K562 (cell line): ENCODE measurements at regions not wholly inside any gene's neighbourhood (a gene's known extent, or its start where the extent isn't known, plus 50 kb on each side); places are given as distances from the start of the nearest gene placed in this dataset.
A peak's percentile ranks its signal among the peaks of the same experiment; 100 is the strongest.

Source experiments
- ATAC-seq: fragments of 200-7000 bp; cut with Tn5 transposase; 3 replicates; pipeline ENCODE4 v1.9.1; 2020; ENCODE audit warnings: moderate library complexity
- BruUV-seq: library from RNA; stranded (reverse); fragments of 400-500 nt; replicated peaks from 2 replicates; lab custom pipeline; 2021; lab: Mats Ljungman, UMichigan
- CTCF ChIA-PET: fragments of 300-600 bp; formaldehyde crosslinking; extraction: SDS; loops from one replicate; lab custom pipeline; 2021; ENCODE audit warnings: low intra/inter-chr PET ratio; lab: Yijun Ruan, JAX
- POLR2A ChIA-PET: fragments of 300-600, 350-650 bp; sonication (Branson Sonifier 250); formaldehyde crosslinking; extraction: SDS; loops from one replicate; lab custom pipeline; 2021; ENCODE audit warnings: antibody characterized with exemption, inconsistent platforms; lab: Yijun Ruan, JAX
- DNase-seq, 4 experiments: peaks; one replicate each; pipeline versions ENCODE4 v3.0.0 to v3.0.0-alpha.2; 2011 to 2018; ENCODE audit warnings: low spot score in 3 of 4, mixed read lengths in 3 of 4; ENCODE audit errors: extremely low read depth in 1 of 4
- FAIRE-seq: peaks from 2 replicates; lab custom pipeline; 2011; peaks lifted over from hg19 to GRCh38; lab: Jason Lieb, UNC
- H2AFZ ChIP-seq: 2 replicates; pipeline ENCODE4 v1.6.0; 2011; ENCODE audit warnings: low read depth, low read length, control low read depth, inconsistent platforms
- H3K27ac ChIP-seq: fragments of 200-600 bp; 3 replicates; pipeline ENCODE4 v1.8.0; 2011; ENCODE audit warnings: low read depth, mild to moderate bottlenecking, control low read depth, inconsistent platforms, low read length, moderate library complexity, mixed read lengths; ENCODE audit errors: extremely low read depth
- H3K27me3 ChIP-seq, 2 experiments: fragments of 300-600 bp in 1 of 2; 2 replicates in 1 of 2; 3 replicates in 1 of 2; pipeline versions ENCODE4 v1.6.0 to v1.8.0; 2011; ENCODE audit warnings: inconsistent platforms in 2 of 2, low read length in 2 of 2, mild to moderate bottlenecking in 1 of 2, mixed read lengths in 1 of 2, moderate library complexity in 1 of 2; ENCODE audit not compliant: control insufficient read depth in 2 of 2, insufficient read depth in 2 of 2
- H3K36me3 ChIP-seq: fragments of 300-600 bp; 3 replicates; pipeline ENCODE4 v1.8.0; 2011; ENCODE audit warnings: mild to moderate bottlenecking, low read length, inconsistent platforms; ENCODE audit not compliant: control insufficient read depth, insufficient read depth
- H3K4me1 ChIP-seq, 2 experiments: fragments of 200-600 bp in 1 of 2; replicated peaks in 1 of 2; 2 replicates in 1 of 2; 3 replicates in 1 of 2; pipeline versions ENCODE4 v1.5.1 to v1.8.0; 2011; ENCODE audit warnings: inconsistent platforms in 2 of 2, low read length in 2 of 2, mild to moderate bottlenecking in 1 of 2, mixed read lengths in 1 of 2, moderate library complexity in 1 of 2; ENCODE audit not compliant: control insufficient read depth in 2 of 2, insufficient read depth in 2 of 2
- H3K4me2 ChIP-seq: 2 replicates; pipeline ENCODE4 v1.6.1; 2011; ENCODE audit warnings: low read length, control low read depth, inconsistent platforms, mixed read lengths; ENCODE audit not compliant: insufficient read depth
- H3K4me3 ChIP-seq: fragments of 200-600 bp; sonication (generic), shearing (Covaris generic); 2 replicates; pipeline ENCODE4 v1.5.1; 2016; ENCODE audit warnings: control low read depth, inconsistent platforms
- H3K79me2 ChIP-seq: fragments of 200-600 bp; 3 replicates; pipeline ENCODE4 v1.8.0; 2011; ENCODE audit warnings: low read length, inconsistent platforms; ENCODE audit not compliant: control insufficient read depth, insufficient read depth
- H3K9ac ChIP-seq, 2 experiments: 2 replicates each; pipeline versions ENCODE4 v1.6.0 to v1.6.1; 2011; ENCODE audit warnings: low read depth in 2 of 2, low read length in 2 of 2, control low read depth in 1 of 2, inconsistent platforms in 1 of 2, mild to moderate bottlenecking in 1 of 2, mixed read lengths in 1 of 2; ENCODE audit not compliant: insufficient read depth in 1 of 2
- H3K9me1 ChIP-seq: one replicate; pipeline ENCODE4 v1.6.0; 2011; ENCODE audit warnings: inconsistent platforms, mild to moderate bottlenecking, low read length, moderate library complexity; ENCODE audit not compliant: control insufficient read depth, insufficient read depth
- H3K9me3 ChIP-seq: replicated peaks from 2 replicates; pipeline ENCODE4 v1.5.1; 2011; ENCODE audit warnings: low read depth, low read length, inconsistent platforms; ENCODE audit not compliant: control insufficient read depth, insufficient read depth
- H4K20me1 ChIP-seq: replicated peaks from 2 replicates; pipeline ENCODE4 v1.6.1; 2011; ENCODE audit warnings: low read length, inconsistent platforms, mixed read lengths; ENCODE audit not compliant: control insufficient read depth, insufficient read depth
- BDP1 ChIP-seq: IDR thresholded peaks from 3 replicates; pipeline ENCODE4 v1.6.1; 2011; ENCODE audit not compliant: insufficient read length, insufficient read depth
- CBFA2T2 ChIP-seq: fragments of 450-650 bp; conservative IDR thresholded peaks from 2 replicates; pipeline ENCODE4 v1.6.1; 2017; ENCODE audit warnings: mild to moderate bottlenecking
- CEBPG ChIP-seq, 3 experiments: fragments of 200-800 bp in 1 of 3; sonication (Bioruptor generic) in 1 of 3; sonication (generic) in 1 of 3; formaldehyde crosslinking in 1 of 3; IDR thresholded peaks in 2 of 3; conservative IDR thresholded peaks in 1 of 3; 2 replicates each; pipeline versions ENCODE4 v1.6.1 to v1.8.0; 2016 to 2022; ENCODE audit warnings: missing compliant biosample characterization in 2 of 3, missing genetic modification characterization in 2 of 3, mild to moderate bottlenecking in 1 of 3, missing genetic modification reagents in 1 of 3
- HOXB6 ChIP-seq: fragments of 250-450 bp; sonication (Bioruptor Pico); IDR thresholded peaks from 2 replicates; pipeline ENCODE4 v1.5.1; 2022; ENCODE audit warnings: mild to moderate bottlenecking, borderline replicate concordance
- KDM5B ChIP-seq: fragments of 200-600 bp; sonication (generic); IDR thresholded peaks from 2 replicates; pipeline ENCODE4 v1.6.1; 2012; ENCODE audit warnings: low read depth, mild to moderate bottlenecking, moderate library complexity, low read length, control low read depth, inconsistent platforms; ENCODE audit not compliant: insufficient replicate concordance
- POLR2A ChIP-seq: fragments of 450-650 bp; conservative IDR thresholded peaks from 2 replicates; pipeline ENCODE4 v1.6.1; 2016
- RFX7 ChIP-seq: fragments of 250-450 bp; sonication (Bioruptor Pico); IDR thresholded peaks from 2 replicates; pipeline ENCODE4 v1.5.1; 2021; ENCODE audit warnings: mild to moderate bottlenecking
- ZNF785 ChIP-seq: fragments of 250-450 bp; sonication (Bioruptor Pico); IDR thresholded peaks from 2 replicates; pipeline ENCODE4 v1.4.0; 2020; ENCODE audit warnings: mild to moderate bottlenecking
- WGBS: fragments of 100-300 bp; shearing (Covaris generic); methylation state at CpG from one replicate; pipeline ENCODE4 v1.1.6; 2016; ENCODE audit warnings: low coverage, mixed read lengths; ENCODE audit not compliant: insufficient coverage; ENCODE audit errors: missing lambda C conversion rate; 5-methylcytosine and 5-hydroxymethylcytosine counted together
- in situ Hi-C: fragments of 300-500 bp; cut with MboI; formaldehyde crosslinking; loops from 4 replicates; pipeline ENCODE4 v1.15.0; 2018; ENCODE audit warnings: inconsistent platforms, mixed read lengths
- intact Hi-C: fragments of 100-400 bp; cut with micrococcal nuclease; formaldehyde crosslinking; loops from 2 replicates; pipeline ENCODE4 v1.14.2; 2022
- TF ChIP-seq, protein P1 (sequence below), 2 experiments: fragments of 450-650 bp; conservative IDR thresholded peaks; 2 replicates each; pipeline ENCODE4 v1.6.1; 2017; ENCODE audit warnings: mild to moderate bottlenecking in 2 of 2, moderate library complexity in 2 of 2
- TF ChIP-seq, protein P2 (sequence below), 2 experiments: fragments of 200-800 bp in 1 of 2; sonication (Bioruptor generic) in 1 of 2; sonication (generic) in 1 of 2; formaldehyde crosslinking in 1 of 2; IDR thresholded peaks in 1 of 2; conservative IDR thresholded peaks in 1 of 2; 2 replicates each; pipeline versions ENCODE4 v1.5.0 to v1.6.1; 2016 to 2020; ENCODE audit warnings: missing compliant biosample characterization in 1 of 2, missing genetic modification characterization in 1 of 2, missing genetic modification reagents in 1 of 2

- Histone ChIP-seq H3K4me1 (peaks cover 8 to 28% of the 10 kb centered on the region in 2 experiments; a peak in 4 of 5 replicates), H3K27ac (peak overlapping the region; percentile 99), H3K4me2 (peak overlapping the region; percentile 81), H3K36me3 (no peaks in the 10 kb centered on the region; the same call in 2 of the 3 replicates), H3K9me3 (no peaks in the 10 kb centered on the region), H3K4me3 (peak overlapping the region; percentile 26), H4K20me1 (no peaks in the 10 kb centered on the region), H3K9ac (peak overlapping the region; percentile 56 to 67), H2AFZ (peak overlapping the region; percentile 100), H3K79me2 (no peaks in the 10 kb centered on the region), H3K9me1 (no peaks in the 10 kb centered on the region), H3K27me3 (no peaks in the 10 kb centered on the region)
- WGBS = 14% methylated on average over 20 of the region's 20 CpGs
- FAIRE-seq (peak; percentile 98), DNase-seq (peak; percentile 54 to 91 (median 67)), ATAC-seq (peak; percentile 94)
- in situ Hi-C loops (no loop called here), intact Hi-C loops (loop anchor here (10.0 kb wide), 1 partner anchor 120 kb away; no protein-coding TSS in a partner anchor)
- CTCF ChIA-PET = no interaction called here
- no TSS peak for BruUV-seq
- POLR2A ChIA-PET = interaction anchor here (1.0 to 1.4 kb wide), 3 partner anchors 15 to 59 kb away, joined by 3 read pairs; no protein-coding TSS in a partner anchor
- TF ChIP-seq HOXB6 = no peak
- no peak for TF ChIP-seq CEBPG (CRISPR knock-in tag; IDR thresholded peaks at IDR 0.05)
- TF ChIP-seq CEBPG (tag; conservative IDR thresholded peaks at IDR 0.05 in 1 of 2, IDR thresholded peaks at IDR 0.05 in 1 of 2) = no peak
- 0 out of 2 replicates have a peak, but pooled peaks have one; percentile 47 for TF ChIP-seq POLR2A
- TF ChIP-seq CBFA2T2 = peak; percentile 94
- TF ChIP-seq, protein P1, sequence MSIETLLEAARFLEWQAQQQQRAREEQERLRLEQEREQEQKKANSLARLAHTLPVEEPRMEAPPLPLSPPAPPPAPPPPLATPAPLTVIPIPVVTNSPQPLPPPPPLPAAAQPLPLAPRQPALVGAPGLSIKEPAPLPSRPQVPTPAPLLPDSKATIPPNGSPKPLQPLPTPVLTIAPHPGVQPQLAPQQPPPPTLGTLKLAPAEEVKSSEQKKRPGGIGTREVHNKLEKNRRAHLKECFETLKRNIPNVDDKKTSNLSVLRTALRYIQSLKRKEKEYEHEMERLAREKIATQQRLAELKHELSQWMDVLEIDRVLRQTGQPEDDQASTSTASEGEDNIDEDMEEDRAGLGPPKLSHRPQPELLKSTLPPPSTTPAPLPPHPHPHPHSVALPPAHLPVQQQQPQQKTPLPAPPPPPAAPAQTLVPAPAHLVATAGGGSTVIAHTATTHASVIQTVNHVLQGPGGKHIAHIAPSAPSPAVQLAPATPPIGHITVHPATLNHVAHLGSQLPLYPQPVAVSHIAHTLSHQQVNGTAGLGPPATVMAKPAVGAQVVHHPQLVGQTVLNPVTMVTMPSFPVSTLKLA (conservative IDR thresholded peaks at IDR 0.05) = peak in 1 of 2 experiments; percentile 72; a peak in 3 of 4 replicates
- no peak for TF ChIP-seq RFX7
- no peak for TF ChIP-seq ZNF785 (CRISPR knock-in tag)
- TF ChIP-seq KDM5B = no peak
- TF ChIP-seq, protein P2, sequence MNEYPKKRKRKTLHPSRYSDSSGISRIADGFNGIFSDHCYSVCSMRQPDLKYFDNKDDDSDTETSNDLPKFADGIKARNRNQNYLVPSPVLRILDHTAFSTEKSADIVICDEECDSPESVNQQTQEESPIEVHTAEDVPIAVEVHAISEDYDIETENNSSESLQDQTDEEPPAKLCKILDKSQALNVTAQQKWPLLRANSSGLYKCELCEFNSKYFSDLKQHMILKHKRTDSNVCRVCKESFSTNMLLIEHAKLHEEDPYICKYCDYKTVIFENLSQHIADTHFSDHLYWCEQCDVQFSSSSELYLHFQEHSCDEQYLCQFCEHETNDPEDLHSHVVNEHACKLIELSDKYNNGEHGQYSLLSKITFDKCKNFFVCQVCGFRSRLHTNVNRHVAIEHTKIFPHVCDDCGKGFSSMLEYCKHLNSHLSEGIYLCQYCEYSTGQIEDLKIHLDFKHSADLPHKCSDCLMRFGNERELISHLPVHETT (CRISPR knock-in tag; conservative IDR thresholded peaks at IDR 0.05 in 1 of 2, IDR thresholded peaks at IDR 0.05 in 1 of 2) = peak in 1 of 2 experiments; percentile 38; a peak in 1 of 4 replicates
- no peak for TF ChIP-seq BDP1
These were observed 428.3 kb upstream of the ATP11B start for GRCh38 chr3:182364723-182365650.
